KMS-11 (cell line): ENCODE measurements at regions not wholly inside any gene's neighbourhood (a gene's known extent, or its start where the extent isn't known, plus 50 kb on each side); places are given as distances from the start of the nearest gene placed in this dataset.

Source experiments
- H2AFZ ChIP-seq: fragments of 200-600 bp; sonication (generic); 2 replicates; pipeline ENCODE4 v1.6.1; 2016; ENCODE audit warnings: antibody characterized with exemption, mixed run types, low read depth
- H3K27ac ChIP-seq: fragments of 200-600 bp; sonication (generic); 2 replicates; pipeline ENCODE4 v1.6.1; 2016; ENCODE audit warnings: mild to moderate bottlenecking, mixed run types
- H3K27me3 ChIP-seq: fragments of 200-600 bp; sonication (generic); 2 replicates; pipeline ENCODE4 v1.6.1; 2017; ENCODE audit warnings: mild to moderate bottlenecking, low read depth, mixed run types, moderate library complexity; ENCODE audit not compliant: insufficient read depth
- H3K36me3 ChIP-seq: fragments of 200-600 bp; sonication (generic); 2 replicates; pipeline ENCODE4 v1.6.1; 2017; ENCODE audit warnings: mild to moderate bottlenecking, mixed run types; ENCODE audit not compliant: insufficient read depth
- H3K4me1 ChIP-seq: fragments of 200-600 bp; sonication (generic); 2 replicates; pipeline ENCODE4 v1.6.1; 2016; ENCODE audit warnings: mild to moderate bottlenecking, low read depth, mixed run types; ENCODE audit not compliant: poor library complexity, severe bottlenecking
- H3K4me2 ChIP-seq: fragments of 200-600 bp; sonication (generic); 2 replicates; pipeline ENCODE4 v1.7.0; 2016; ENCODE audit warnings: mild to moderate bottlenecking, mixed run types
- H3K4me3 ChIP-seq: fragments of 200-600 bp; sonication (generic); IDR thresholded peaks from 2 replicates; pipeline ENCODE4 v1.6.1; 2017; ENCODE audit warnings: low read depth, low read length, mixed read lengths; ENCODE audit not compliant: insufficient read depth
- H3K79me2 ChIP-seq: fragments of 200-600 bp; sonication (generic); 2 replicates; pipeline ENCODE4 v1.6.1; 2016; ENCODE audit warnings: low read depth, mixed run types; ENCODE audit not compliant: insufficient read depth
- H3K9ac ChIP-seq: fragments of 200-600 bp; sonication (generic); 2 replicates; pipeline ENCODE4 v1.6.1; 2016; ENCODE audit warnings: mild to moderate bottlenecking, mixed run types
- H4K20me1 ChIP-seq: fragments of 200-600 bp; sonication (generic); 2 replicates; pipeline ENCODE4 v1.6.1; 2016; ENCODE audit warnings: mild to moderate bottlenecking, mixed run types; ENCODE audit not compliant: insufficient read depth
- CTCF ChIP-seq: fragments of 200-600 bp; sonication (generic); conservative IDR thresholded peaks from 2 replicates; pipeline ENCODE4 v1.6.1; 2017; ENCODE audit warnings: low read depth, mild to moderate bottlenecking, antibody characterized with exemption, low read length, moderate library complexity, mixed read lengths

DNA sequence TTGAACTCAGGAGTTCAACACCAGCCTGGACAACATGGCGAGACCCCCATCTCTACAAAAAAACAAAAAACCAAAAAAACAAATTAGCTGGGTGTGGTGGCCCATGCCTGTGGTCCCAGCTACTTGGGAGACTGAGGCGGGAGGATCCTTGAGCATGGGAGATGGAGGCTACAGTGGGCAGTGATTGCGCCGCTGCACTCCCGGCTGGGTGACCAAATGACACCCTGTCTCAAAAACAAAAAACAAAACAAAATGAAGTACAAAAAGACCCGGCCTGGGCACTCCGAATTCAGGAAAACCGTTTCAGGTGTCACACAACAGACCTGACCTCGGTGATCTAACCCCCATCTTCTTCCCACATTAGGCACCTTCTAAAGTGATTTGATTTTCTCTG is 65.5 kb downstream of the INSIG1 start:
- Histone ChIP-seq H3K79me2 (no peaks in the 10 kb centered on the region), H2AFZ (no peak overlapping the region), H3K27me3 (peaks cover 36% of the 10 kb centered on the region; the same call in 1 of the 2 replicates), H3K27ac (no peak overlapping the region), H4K20me1 (no peaks in the 10 kb centered on the region), H3K9ac (no peak overlapping the region), H3K4me3 (no peak overlapping the region), H3K36me3 (no peaks in the 10 kb centered on the region), H3K4me1 (no peaks in the 10 kb centered on the region), H3K4me2 (no peak overlapping the region)
- TF ChIP-seq CTCF: no peak

DNA sequence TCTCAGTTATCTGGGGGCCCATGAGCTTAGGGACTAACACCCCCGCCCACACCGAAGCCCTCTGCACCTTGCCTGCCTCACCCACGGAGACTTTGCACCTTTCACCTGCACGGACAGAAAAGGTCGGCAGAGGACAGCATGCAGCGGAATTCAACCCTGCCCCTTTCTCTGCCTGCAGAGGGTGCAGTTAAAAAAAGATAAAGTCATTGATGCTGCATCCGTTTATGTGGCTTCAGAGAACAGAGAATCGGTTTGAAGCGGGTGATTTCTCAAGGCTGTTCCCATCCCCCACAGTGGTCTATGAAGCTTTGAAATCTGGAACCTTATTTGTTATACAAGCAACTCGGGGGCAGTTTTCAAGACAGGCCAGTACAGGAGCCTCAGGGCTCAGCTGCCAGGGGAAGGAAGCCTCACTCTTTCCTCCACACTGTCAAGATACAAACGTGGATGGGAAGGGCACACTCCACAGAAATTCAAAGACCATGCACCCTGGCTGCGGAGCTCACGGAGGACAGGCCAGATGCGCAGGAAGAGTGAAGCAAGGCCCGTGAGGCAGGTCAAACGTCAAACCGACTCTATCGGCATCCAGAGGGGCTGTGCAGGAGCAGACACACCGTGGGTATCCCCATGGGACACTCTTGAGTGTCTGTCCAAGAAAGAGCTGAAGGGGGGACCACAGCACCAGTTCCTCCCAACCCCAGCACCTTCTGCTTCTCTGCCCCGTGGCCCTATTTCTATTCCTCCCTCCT is 66.3 kb downstream of the INSIG1 start:
- Histone ChIP-seq H4K20me1 (no peaks in the 10 kb centered on the region), H3K27ac (no peak overlapping the region), H3K4me3 (no peak overlapping the region), H3K9ac (no peak overlapping the region), H3K4me2 (no peak overlapping the region), H3K27me3 (peaks cover 36% of the 10 kb centered on the region; the same call in 1 of the 2 replicates), H2AFZ (no peak overlapping the region), H3K79me2 (no peaks in the 10 kb centered on the region), H3K4me1 (no peaks in the 10 kb centered on the region), H3K36me3 (no peaks in the 10 kb centered on the region)
- TF ChIP-seq CTCF: no peak

DNA sequence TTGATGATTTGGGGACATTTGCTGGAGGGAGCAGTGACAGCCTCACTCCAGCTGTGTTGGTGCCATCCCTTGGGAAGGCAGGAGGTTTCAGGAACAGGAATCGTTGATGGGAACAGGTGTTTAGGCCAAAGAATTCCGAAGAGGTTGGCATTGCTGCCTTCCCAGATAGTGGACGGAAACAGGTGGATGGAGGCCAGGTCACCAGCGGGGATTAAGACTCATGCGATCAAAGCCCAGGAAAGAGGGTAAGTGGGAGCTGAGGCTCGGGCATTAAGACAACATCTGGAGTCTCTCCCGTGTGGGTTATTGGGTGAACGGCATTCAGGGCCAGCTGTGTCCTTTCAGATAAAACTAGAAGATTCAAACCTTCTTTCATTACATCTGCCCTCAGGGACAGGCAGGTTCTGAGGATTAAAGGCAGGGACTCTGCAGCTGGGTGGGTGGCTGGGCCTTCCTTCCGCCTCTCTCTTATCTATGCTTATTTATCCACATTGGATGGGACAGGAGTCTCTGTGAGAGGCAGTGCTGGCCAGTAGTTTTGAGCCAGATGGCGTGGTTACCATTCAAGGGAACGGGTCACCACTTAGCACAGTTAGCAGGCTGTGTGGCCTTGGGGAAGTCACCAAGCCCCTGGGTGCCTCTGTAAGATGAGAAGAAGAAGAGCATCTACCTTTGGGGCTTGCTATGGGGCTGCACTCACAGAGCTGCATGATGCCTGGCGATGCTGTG is 67.6 kb downstream of the INSIG1 start:
- H3K79me2 ChIP-seq: no peaks in the 10 kb centered on the region
- no peak overlapping the region for H3K4me2 ChIP-seq
- no peak overlapping the region for H3K27ac ChIP-seq
- no peaks in the 10 kb centered on the region for H4K20me1 ChIP-seq
- no peak overlapping the region for H2AFZ ChIP-seq
- no peak overlapping the region for H3K4me3 ChIP-seq
- H3K9ac ChIP-seq: no peak overlapping the region
- no peaks in the 10 kb centered on the region for H3K4me1 ChIP-seq
- TF ChIP-seq CTCF: no peak
- H3K36me3 ChIP-seq: no peaks in the 10 kb centered on the region
- H3K27me3 ChIP-seq: peaks cover 35% of the 10 kb centered on the region; the same call in 1 of the 2 replicates

DNA sequence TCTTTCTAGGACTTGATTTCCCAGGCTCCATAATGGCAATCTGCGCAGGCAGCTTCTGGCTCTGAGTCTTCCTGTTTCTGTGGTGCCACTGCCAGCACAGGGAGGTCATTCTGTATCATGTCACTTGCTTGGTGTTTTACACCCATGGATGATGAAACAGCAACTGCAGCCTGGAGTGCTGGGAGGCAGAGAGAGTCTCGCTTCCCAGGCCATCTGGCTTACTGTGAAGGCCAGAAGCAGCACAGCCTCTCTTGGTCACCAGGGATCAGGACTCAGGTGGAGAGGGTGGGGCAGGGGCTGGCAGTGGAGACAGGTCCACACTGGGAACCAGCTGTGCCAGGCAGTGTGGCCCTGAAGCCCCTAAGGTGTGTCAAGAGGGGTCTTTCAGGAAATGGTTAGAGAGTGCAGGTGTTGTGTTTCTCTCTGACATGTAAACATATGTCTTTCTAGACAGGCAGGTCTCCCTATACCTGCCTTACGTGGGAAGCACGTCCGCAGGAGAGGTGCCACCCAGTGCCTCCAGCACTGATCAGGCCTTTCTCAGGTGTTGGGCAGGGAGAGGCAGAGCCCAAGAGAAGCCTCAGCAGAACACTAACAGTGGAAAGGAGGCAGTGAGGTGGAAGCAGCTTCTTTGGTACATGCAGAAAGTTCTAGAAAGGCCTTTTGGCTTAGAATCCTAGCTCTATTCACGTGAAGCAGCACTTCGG is 71.4 kb downstream of the INSIG1 start:
- Histone ChIP-seq H3K36me3 (no peaks in the 10 kb centered on the region), H3K4me2 (no peak overlapping the region), H3K27me3 (peaks cover 14% of the 10 kb centered on the region; the same call in 1 of the 2 replicates), H3K27ac (no peak overlapping the region), H3K4me3 (no peak overlapping the region), H3K4me1 (no peaks in the 10 kb centered on the region), H3K9ac (no peak overlapping the region), H2AFZ (no peak overlapping the region), H4K20me1 (no peaks in the 10 kb centered on the region), H3K79me2 (no peaks in the 10 kb centered on the region)
- TF ChIP-seq CTCF: no peak
